A673 (cell line): ENCODE measurements at regions not wholly inside any gene's neighbourhood (a gene's known extent, or its start where the extent isn't known, plus 50 kb on each side); places are given as distances from the start of the nearest gene placed in this dataset.
"Not testable (repeated sequence)": the region's sequence is repeated elsewhere in the genome, so short reads cannot be mapped to it uniquely, and the experiment has no call there.

Source experiments
- BruUV-seq: library from RNA; stranded (reverse); fragments of 400-500 nt; replicated peaks from 2 replicates; lab custom pipeline; 2021; lab: Mats Ljungman, UMichigan
- CTCF ChIA-PET: fragments of 300-600 bp; sonication (Branson Sonifier 250); formaldehyde crosslinking; loops from one replicate; lab custom pipeline; 2022; ENCODE audit warnings: antibody characterized with exemption; lab: Charles Lee
- POLR2A ChIA-PET: fragments of 300-600 bp; sonication (Branson Sonifier 250); formaldehyde crosslinking; loops from one replicate; lab custom pipeline; 2022; ENCODE audit warnings: antibody characterized with exemption; ENCODE audit not compliant: low non-redundant PET; lab: Charles Lee
- DNase-seq: peaks from one replicate; pipeline ENCODE4 v3.0.0-alpha.2; 2015; ENCODE audit warnings: low spot score
- H3K27ac ChIP-seq: fragments of 200-600 bp; sonication (generic); 2 replicates; pipeline ENCODE4 v1.5.1; 2016; ENCODE audit warnings: mixed run types, low read depth, mild to moderate bottlenecking, mixed read lengths, antibody characterized with exemption, low read length; ENCODE audit not compliant: poor library complexity, severe bottlenecking
- H3K27me3 ChIP-seq: fragments of 200-600 bp; sonication (generic); replicated peaks from 2 replicates; pipeline ENCODE4 v1.6.1; 2017; ENCODE audit warnings: mixed run types, low read depth, mild to moderate bottlenecking, mixed read lengths, antibody characterized with exemption, low read length; ENCODE audit not compliant: insufficient read depth, poor library complexity
- H3K36me3 ChIP-seq: fragments of 200-600 bp; sonication (generic); 2 replicates; pipeline ENCODE4 v1.6.1; 2016; ENCODE audit warnings: mixed run types, mild to moderate bottlenecking, mixed read lengths, antibody characterized with exemption, low read length; ENCODE audit not compliant: insufficient read depth, poor library complexity, severe bottlenecking
- H3K4me1 ChIP-seq: fragments of 200-600 bp; sonication (generic); 2 replicates; pipeline ENCODE4 v1.6.1; 2017; ENCODE audit warnings: mixed run types, mild to moderate bottlenecking, mixed read lengths, antibody characterized with exemption, low read length; ENCODE audit not compliant: insufficient read depth, poor library complexity, severe bottlenecking
- H3K4me3 ChIP-seq: fragments of 200-600 bp; sonication (generic); 2 replicates; pipeline ENCODE4 v1.5.1; 2016; ENCODE audit warnings: low read depth, mixed run types, mild to moderate bottlenecking, mixed read lengths, low read length; ENCODE audit not compliant: poor library complexity, severe bottlenecking
- H3K9me3 ChIP-seq: fragments of 200-600 bp; sonication (generic); 2 replicates; pipeline ENCODE4 v1.6.1; 2016; ENCODE audit warnings: mixed run types, low read depth, mild to moderate bottlenecking, mixed read lengths, antibody characterized with exemption, low read length; ENCODE audit not compliant: poor library complexity, severe bottlenecking
- EZH2 ChIP-seq: fragments of 200-600 bp; sonication (generic); IDR thresholded peaks from 2 replicates; pipeline ENCODE4 v1.6.1; 2017; ENCODE audit warnings: borderline replicate concordance, low read depth, mild to moderate bottlenecking, mixed read lengths, antibody characterized with exemption, low read length; ENCODE audit not compliant: poor library complexity, severe bottlenecking
- intact Hi-C: fragments of 100-400 bp; cut with micrococcal nuclease; formaldehyde crosslinking; loops from one replicate; pipeline ENCODE4 v1.10.0; 2022; ENCODE audit not compliant: unreplicated experiment
- TF ChIP-seq, protein P1 (sequence below): fragments of 300-800, 200-600 bp; sonication (generic); conservative IDR thresholded peaks from 2 replicates; pipeline ENCODE4 v1.5.1; 2017; ENCODE audit warnings: low read depth, mild to moderate bottlenecking, antibody characterized with exemption, low read length, moderate library complexity, mixed read lengths

DNA sequence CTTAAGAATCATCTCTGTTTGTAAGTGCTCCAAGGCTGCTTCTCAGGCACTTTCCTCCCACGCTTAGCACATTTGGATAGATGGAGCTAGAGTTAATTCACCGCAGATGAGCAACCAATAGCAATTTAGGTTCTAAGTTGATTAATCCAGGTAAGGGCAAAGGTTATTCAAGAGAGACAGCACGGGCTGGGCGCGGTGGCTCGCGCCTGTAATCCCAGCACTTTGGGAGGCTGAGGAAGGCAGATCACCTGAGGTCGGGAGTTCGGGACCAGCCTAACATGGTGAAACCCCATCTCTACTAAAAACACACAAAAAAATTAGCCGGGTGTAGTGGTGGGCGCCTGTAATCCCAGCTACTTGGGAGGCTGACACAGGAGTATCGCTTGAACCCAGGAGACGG is 54.5 kb upstream of the UNC13C start:
- intact Hi-C loops, DNase-seq, H3K27me3 ChIP-seq, BruUV-seq, H3K36me3 ChIP-seq, POLR2A ChIA-PET, H3K27ac ChIP-seq, H3K4me1 ChIP-seq, H3K4me3 ChIP-seq, CTCF ChIA-PET, H3K9me3 ChIP-seq: not testable (repeated sequence)

DNA sequence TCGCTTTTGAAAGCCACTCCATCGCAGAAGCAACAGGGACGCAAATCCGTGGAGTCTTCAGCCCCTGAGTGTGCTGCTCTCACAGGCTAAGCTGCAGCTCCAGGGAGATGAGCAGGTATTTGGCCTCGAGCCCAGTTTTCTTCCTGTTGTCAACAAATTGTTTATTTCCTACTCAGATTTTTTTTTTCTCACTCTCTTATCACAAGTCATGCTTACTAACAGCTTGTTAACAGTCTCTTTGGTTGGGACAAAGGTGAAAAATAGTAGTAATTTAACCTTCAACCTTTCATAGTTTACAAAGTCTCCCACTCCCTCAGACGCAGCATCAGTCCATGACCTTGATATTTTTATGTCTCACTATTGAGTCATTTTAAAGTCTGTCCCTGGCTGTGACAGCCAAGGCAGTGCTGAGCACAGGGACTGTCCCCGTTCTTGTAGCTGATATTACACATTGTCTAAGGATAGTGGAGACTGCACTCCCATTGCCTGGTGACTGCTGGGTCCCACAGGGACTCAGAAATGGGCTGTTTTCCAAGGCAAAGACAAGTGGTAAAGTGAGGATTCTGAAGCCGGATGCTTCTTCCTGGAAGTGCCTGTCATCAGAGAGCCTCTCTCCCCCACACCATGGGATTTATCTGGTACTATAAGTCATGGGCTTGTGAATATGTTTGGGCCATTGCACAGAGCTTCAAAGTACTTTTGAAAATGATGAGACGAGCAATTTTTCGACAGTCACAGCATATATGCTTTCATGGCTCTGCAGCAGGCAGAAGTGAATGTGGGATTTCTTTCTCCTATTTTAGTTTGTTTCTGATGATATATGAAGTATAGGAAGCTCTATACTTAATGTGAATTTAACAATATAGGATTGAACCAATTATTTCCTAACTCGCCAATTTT is 59.8 kb upstream of the UNC13C start:
- intact Hi-C loops: no loop called here
- Histone ChIP-seq H3K4me1 (no peaks in the 10 kb centered on the region), H3K27ac (no peak overlapping the region), H3K27me3 (no peaks in the 10 kb centered on the region), H3K4me3 (no peak overlapping the region), H3K36me3 (no peaks in the 10 kb centered on the region), H3K9me3 (no peaks in the 10 kb centered on the region)
- POLR2A ChIA-PET: no interaction called here
- CTCF ChIA-PET: no interaction called here
- no peak for DNase-seq
- no TSS peak for BruUV-seq
- TF ChIP-seq EZH2: no peak
- TF ChIP-seq, protein P1, sequence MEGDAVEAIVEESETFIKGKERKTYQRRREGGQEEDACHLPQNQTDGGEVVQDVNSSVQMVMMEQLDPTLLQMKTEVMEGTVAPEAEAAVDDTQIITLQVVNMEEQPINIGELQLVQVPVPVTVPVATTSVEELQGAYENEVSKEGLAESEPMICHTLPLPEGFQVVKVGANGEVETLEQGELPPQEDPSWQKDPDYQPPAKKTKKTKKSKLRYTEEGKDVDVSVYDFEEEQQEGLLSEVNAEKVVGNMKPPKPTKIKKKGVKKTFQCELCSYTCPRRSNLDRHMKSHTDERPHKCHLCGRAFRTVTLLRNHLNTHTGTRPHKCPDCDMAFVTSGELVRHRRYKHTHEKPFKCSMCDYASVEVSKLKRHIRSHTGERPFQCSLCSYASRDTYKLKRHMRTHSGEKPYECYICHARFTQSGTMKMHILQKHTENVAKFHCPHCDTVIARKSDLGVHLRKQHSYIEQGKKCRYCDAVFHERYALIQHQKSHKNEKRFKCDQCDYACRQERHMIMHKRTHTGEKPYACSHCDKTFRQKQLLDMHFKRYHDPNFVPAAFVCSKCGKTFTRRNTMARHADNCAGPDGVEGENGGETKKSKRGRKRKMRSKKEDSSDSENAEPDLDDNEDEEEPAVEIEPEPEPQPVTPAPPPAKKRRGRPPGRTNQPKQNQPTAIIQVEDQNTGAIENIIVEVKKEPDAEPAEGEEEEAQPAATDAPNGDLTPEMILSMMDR: no peak

DNA sequence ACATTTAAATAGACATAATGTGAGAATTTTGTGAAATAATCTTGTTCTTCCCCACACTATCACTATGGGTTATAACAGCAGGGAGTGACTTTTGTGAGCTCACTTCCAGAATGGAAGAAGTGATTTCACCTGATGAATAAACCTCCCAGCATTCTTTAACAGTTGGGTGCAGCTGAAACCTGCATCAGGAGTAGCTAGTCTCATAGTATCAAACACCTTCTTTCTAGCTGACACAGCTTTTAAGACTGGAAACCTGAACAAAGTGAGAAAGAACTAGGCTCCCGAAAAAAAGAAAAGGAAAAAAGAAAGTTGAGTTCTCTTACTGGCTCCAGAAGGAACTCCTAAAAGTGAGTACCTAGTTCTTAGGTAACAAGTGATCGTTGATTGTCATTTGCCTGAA is 61.1 kb upstream of the UNC13C start:
- H3K4me3 ChIP-seq: no peak overlapping the region
- no peak overlapping the region for H3K27ac ChIP-seq
- H3K4me1 ChIP-seq: no peaks in the 10 kb centered on the region
- TF ChIP-seq EZH2: no peak
- TF ChIP-seq, protein P1: no peak
- BruUV-seq: no TSS peak
- CTCF ChIA-PET: no interaction called here
- intact Hi-C loops: no loop called here
- DNase-seq: no peak
- no peaks in the 10 kb centered on the region for H3K36me3 ChIP-seq
- POLR2A ChIA-PET: no interaction called here
- H3K27me3 ChIP-seq: no peaks in the 10 kb centered on the region
- H3K9me3 ChIP-seq: no peaks in the 10 kb centered on the region

DNA sequence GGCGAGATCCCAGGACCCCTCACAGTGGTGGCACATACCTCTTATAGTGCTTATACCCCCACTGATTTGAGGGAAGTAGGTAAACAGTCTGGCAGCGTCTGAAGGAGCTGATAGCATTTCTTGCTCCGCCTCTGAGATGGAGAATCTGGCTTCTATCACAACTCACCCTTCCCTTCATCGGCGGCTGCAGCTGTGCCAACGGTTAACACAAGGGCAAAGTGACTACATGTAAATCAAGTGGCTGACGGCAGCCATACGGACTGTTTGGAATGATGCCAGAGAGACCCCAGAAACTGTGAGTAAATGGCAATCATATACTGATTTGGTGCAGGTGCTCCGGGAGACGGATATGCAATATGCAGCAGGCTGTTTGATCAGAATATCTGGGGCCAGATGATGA is 66.8 kb upstream of the UNC13C start:
- POLR2A ChIA-PET: no interaction called here
- DNase-seq: no peak
- no peak overlapping the region for H3K27ac ChIP-seq
- no peaks in the 10 kb centered on the region for H3K9me3 ChIP-seq
- BruUV-seq: no TSS peak
- no peaks in the 10 kb centered on the region for H3K4me1 ChIP-seq
- no peaks in the 10 kb centered on the region for H3K27me3 ChIP-seq
- H3K4me3 ChIP-seq: no peak overlapping the region
- CTCF ChIA-PET: no interaction called here
- intact Hi-C loops: no loop called here
- no peaks in the 10 kb centered on the region for H3K36me3 ChIP-seq
- no peak for TF ChIP-seq EZH2
- TF ChIP-seq, protein P1: no peak
